Activated T-cell treated with anti-CD3 and anti-CD28 coated beads, Interleukin-2, amount 50 U/mL, for 72 hours (primary cell): ENCODE measurements at regions not wholly inside any gene's neighbourhood (a gene's known extent, or its start where the extent isn't known, plus 50 kb on each side); places are given as distances from the start of the nearest gene placed in this dataset.
"Not testable (repeated sequence)": the region's sequence is repeated elsewhere in the genome, so short reads cannot be mapped to it uniquely, and the experiment has no call there.

ENCODE experiments used
- ATAC-seq, 2 donors: fragments of 150-1000 bp; cut with Tn5 transposase; replicated peaks in 1 of 2; 2 replicates each; pipeline ENCODE4 v1.10.0; 2021; ENCODE audit warnings: moderate library complexity in 2 of 2, mild to moderate bottlenecking in 1 of 2
- DNase-seq, 2 donors: peaks; one replicate each; pipeline ENCODE4 v3.0.0; 2021 to 2022; ENCODE audit warnings: mixed read lengths in 1 of 2
- H3K27ac Mint-ChIP-seq: one replicate; pipeline ENCODE4 v1.8.0; 2022; ENCODE audit warnings: mild to moderate bottlenecking, moderate library complexity, mixed read lengths
- H3K27me3 Mint-ChIP-seq: one replicate; pipeline ENCODE4 v1.8.0; 2022; ENCODE audit warnings: low read depth, mixed read lengths
- H3K36me3 Mint-ChIP-seq, 2 donors: one replicate each; pipeline ENCODE4 v1.8.0; 2022; ENCODE audit warnings: mixed read lengths in 2 of 2, mild to moderate bottlenecking in 1 of 2; ENCODE audit not compliant: insufficient read depth in 2 of 2
- H3K4me1 Mint-ChIP-seq: one replicate; pipeline ENCODE4 v1.8.0; 2022; ENCODE audit warnings: low read depth, mixed read lengths
- H3K4me3 Mint-ChIP-seq, 2 donors: one replicate each; pipeline ENCODE4 v1.8.0; 2022; ENCODE audit warnings: mild to moderate bottlenecking in 2 of 2, mixed read lengths in 2 of 2, moderate library complexity in 2 of 2
- H3K9me3 Mint-ChIP-seq, 2 donors: one replicate each; pipeline ENCODE4 v1.8.0; 2022; ENCODE audit warnings: mixed read lengths in 2 of 2

- not testable (repeated sequence) for H3K9me3 Mint-ChIP-seq, H3K27me3 Mint-ChIP-seq, H3K36me3 Mint-ChIP-seq, ATAC-seq, H3K4me1 Mint-ChIP-seq, H3K27ac Mint-ChIP-seq
- peak overlapping the region; percentile 27 to 56 for H3K4me3 Mint-ChIP-seq
- peak; percentile 0 to 1 for DNase-seq
Measured at GRCh38 chr9:61330342-61331092, 140.7 kb downstream of the SPATA31A7 start.

GRCh38 chr9:61356936-61357335 lies 167.1 kb downstream of the SPATA31A7 start:
- H3K27me3 Mint-ChIP-seq, H3K4me1 Mint-ChIP-seq, H3K27ac Mint-ChIP-seq, H3K9me3 Mint-ChIP-seq, DNase-seq, ATAC-seq, H3K36me3 Mint-ChIP-seq, H3K4me3 Mint-ChIP-seq: not testable (repeated sequence)

GRCh38 chr9:61374390-61374789 lies 184.6 kb downstream of the SPATA31A7 start:
- DNase-seq, result not testable (repeated sequence)

GRCh38 chr9:61376159-61376558 lies 186.3 kb downstream of the SPATA31A7 start:
- not testable (repeated sequence) for ATAC-seq, H3K4me1 Mint-ChIP-seq, DNase-seq, H3K27me3 Mint-ChIP-seq, H3K27ac Mint-ChIP-seq, H3K36me3 Mint-ChIP-seq, H3K9me3 Mint-ChIP-seq, H3K4me3 Mint-ChIP-seq

More at GRCh38 chr9:61374390-61374789, 184.6 kb downstream of the SPATA31A7 start:
- H3K9me3 Mint-ChIP-seq, H3K36me3 Mint-ChIP-seq, ATAC-seq, H3K27me3 Mint-ChIP-seq, H3K4me3 Mint-ChIP-seq, H3K4me1 Mint-ChIP-seq, H3K27ac Mint-ChIP-seq: not testable (repeated sequence)

GRCh38 chr9:61386035-61386815 lies 196.4 kb downstream of the SPATA31A7 start:
- H3K27me3 Mint-ChIP-seq, H3K36me3 Mint-ChIP-seq, ATAC-seq, H3K4me3 Mint-ChIP-seq, H3K27ac Mint-ChIP-seq, H3K4me1 Mint-ChIP-seq, DNase-seq, H3K9me3 Mint-ChIP-seq: not testable (repeated sequence)

- H3K27me3 Mint-ChIP-seq, DNase-seq, H3K27ac Mint-ChIP-seq, H3K4me3 Mint-ChIP-seq, ATAC-seq, H3K9me3 Mint-ChIP-seq, H3K4me1 Mint-ChIP-seq, H3K36me3 Mint-ChIP-seq: not testable (repeated sequence)
Measured at GRCh38 chr9:61386816-61387102, 196.9 kb downstream of the SPATA31A7 start.

GRCh38 chr9:61402692-61403091 lies 212.9 kb downstream of the SPATA31A7 start:
- H3K9me3 Mint-ChIP-seq, H3K4me3 Mint-ChIP-seq, ATAC-seq, H3K36me3 Mint-ChIP-seq, H3K27ac Mint-ChIP-seq, H3K4me1 Mint-ChIP-seq, DNase-seq, H3K27me3 Mint-ChIP-seq: not testable (repeated sequence)

GRCh38 chr9:61411933-61412605 lies 222.2 kb downstream of the SPATA31A7 start:
- H3K36me3 Mint-ChIP-seq, H3K9me3 Mint-ChIP-seq, H3K4me3 Mint-ChIP-seq, H3K27ac Mint-ChIP-seq, H3K4me1 Mint-ChIP-seq, ATAC-seq, H3K27me3 Mint-ChIP-seq, DNase-seq: not testable (repeated sequence)

- ATAC-seq, H3K27me3 Mint-ChIP-seq, H3K9me3 Mint-ChIP-seq, H3K27ac Mint-ChIP-seq, DNase-seq, H3K36me3 Mint-ChIP-seq, H3K4me1 Mint-ChIP-seq, H3K4me3 Mint-ChIP-seq: not testable (repeated sequence)
Measured at GRCh38 chr9:61412738-61413137, 222.9 kb downstream of the SPATA31A7 start.

- not testable (repeated sequence) for H3K27ac Mint-ChIP-seq, DNase-seq, H3K36me3 Mint-ChIP-seq, H3K27me3 Mint-ChIP-seq, H3K4me1 Mint-ChIP-seq, H3K4me3 Mint-ChIP-seq, ATAC-seq, H3K9me3 Mint-ChIP-seq
Measured at GRCh38 chr9:61418174-61418573, 228.3 kb downstream of the SPATA31A7 start.

GRCh38 chr9:61420267-61420958 lies 230.6 kb downstream of the SPATA31A7 start:
- not testable (repeated sequence) for H3K27ac Mint-ChIP-seq, H3K36me3 Mint-ChIP-seq, H3K9me3 Mint-ChIP-seq, DNase-seq, H3K27me3 Mint-ChIP-seq, H3K4me1 Mint-ChIP-seq, H3K4me3 Mint-ChIP-seq, ATAC-seq

- not testable (repeated sequence) for H3K27me3 Mint-ChIP-seq, DNase-seq, H3K9me3 Mint-ChIP-seq, H3K4me1 Mint-ChIP-seq, ATAC-seq, H3K27ac Mint-ChIP-seq, H3K4me3 Mint-ChIP-seq, H3K36me3 Mint-ChIP-seq
Measured at GRCh38 chr9:61447189-61447588, 257.4 kb downstream of the SPATA31A7 start.

- H3K27me3 Mint-ChIP-seq, H3K4me3 Mint-ChIP-seq, ATAC-seq, H3K4me1 Mint-ChIP-seq, H3K36me3 Mint-ChIP-seq, H3K9me3 Mint-ChIP-seq, DNase-seq, H3K27ac Mint-ChIP-seq: not testable (repeated sequence)
Measured at GRCh38 chr9:61460860-61461259, 271.0 kb downstream of the SPATA31A7 start.
